HepG2 (cell line): ENCODE measurements at regions not wholly inside any gene's neighbourhood (a gene's known extent, or its start where the extent isn't known, plus 50 kb on each side); places are given as distances from the start of the nearest gene placed in this dataset.
A peak's percentile ranks its signal among the peaks of the same experiment; 100 is the strongest.

ENCODE experiments used
- ATAC-seq: fragments of 200-7000 bp; cut with Tn5 transposase; 3 replicates; pipeline ENCODE4 v1.9.1; 2020; ENCODE audit warnings: mild to moderate bottlenecking, moderate library complexity
- BruUV-seq: library from RNA; stranded (reverse); fragments of 400-500 nt; replicated peaks from 2 replicates; lab custom pipeline; 2021; lab: Mats Ljungman, UMichigan
- CTCF ChIA-PET: fragments of 300-600 bp; formaldehyde crosslinking; extraction: SDS; loops from one replicate; lab custom pipeline; 2021; ENCODE audit warnings: low total read pairs, inconsistent platforms, low intra/inter-chr PET ratio; lab: Yijun Ruan, JAX
- POLR2A ChIA-PET: fragments of 350-600 bp; sonication (Branson Sonifier 250); formaldehyde crosslinking; loops from one replicate; lab custom pipeline; 2020; ENCODE audit warnings: antibody characterized with exemption, inconsistent platforms; lab: Yijun Ruan, JAX
- DNase-seq: peaks from one replicate; pipeline ENCODE4 v3.0.0-alpha.2; 2015; ENCODE audit warnings: low spot score
- FAIRE-seq: peaks from 3 replicates; lab custom pipeline; 2011; peaks lifted over from hg19 to GRCh38; lab: Jason Lieb, UNC
- H2AFZ ChIP-seq: one replicate; pipeline ENCODE4 v1.6.1; 2011; ENCODE audit warnings: low read length, inconsistent platforms
- H3K27ac ChIP-seq: fragments of 300-600 bp; 3 replicates; pipeline ENCODE4 v1.8.0; 2011; ENCODE audit warnings: mixed run types, mild to moderate bottlenecking, mixed read lengths, low read length, inconsistent platforms; ENCODE audit not compliant: insufficient read depth; ENCODE audit errors: extremely low read length
- H3K27me3 ChIP-seq, 2 experiments: fragments of 200-600 bp in 1 of 2; 2 replicates in 1 of 2; 3 replicates in 1 of 2; pipeline versions ENCODE4 v1.6.0 to v1.8.0; 2011; ENCODE audit warnings: low read length in 2 of 2, mild to moderate bottlenecking in 2 of 2, moderate library complexity in 2 of 2, inconsistent platforms in 1 of 2; ENCODE audit not compliant: insufficient read depth in 2 of 2, control insufficient read depth in 1 of 2
- H3K36me3 ChIP-seq, 2 experiments: fragments of 200-600 bp in 1 of 2; replicated peaks in 1 of 2; 2 replicates in 1 of 2; 3 replicates in 1 of 2; pipeline versions ENCODE4 v1.5.1 to v1.8.0; 2011; ENCODE audit warnings: low read length in 2 of 2, inconsistent platforms in 1 of 2; ENCODE audit not compliant: insufficient read depth in 2 of 2, control insufficient read depth in 1 of 2
- H3K4me1 ChIP-seq: 2 replicates; pipeline ENCODE4 v1.5.1; 2012; ENCODE audit warnings: low read length, inconsistent platforms; ENCODE audit not compliant: insufficient read depth
- H3K4me2 ChIP-seq: 2 replicates; pipeline ENCODE4 v1.6.0; 2011; ENCODE audit warnings: low read depth, low read length, inconsistent platforms
- H3K4me3 ChIP-seq, 3 experiments: fragments of 200-600 bp in 1 of 3; sonication (generic), shearing (Covaris generic) in 1 of 3; replicated peaks in 1 of 3; 2 replicates each; pipeline ENCODE4 v1.5.1; 2011 to 2016; ENCODE audit warnings: low read length in 3 of 3, inconsistent platforms in 2 of 3, low read depth in 2 of 3, mild to moderate bottlenecking in 2 of 3, control low read depth in 1 of 3, mixed read lengths in 1 of 3; ENCODE audit not compliant: insufficient read depth in 1 of 3
- H3K79me2 ChIP-seq: one replicate; pipeline ENCODE4 v1.6.1; 2011; ENCODE audit warnings: low read length, inconsistent platforms; ENCODE audit not compliant: insufficient read depth
- H3K9ac ChIP-seq: 2 replicates; pipeline ENCODE4 v1.6.0; 2011; ENCODE audit warnings: mild to moderate bottlenecking, low read depth, low read length, inconsistent platforms; ENCODE audit not compliant: insufficient read depth
- H3K9me3 ChIP-seq: 2 replicates; pipeline ENCODE4 v1.5.1; 2012; ENCODE audit warnings: mild to moderate bottlenecking, low read length
- H4K20me1 ChIP-seq: 2 replicates; pipeline ENCODE4 v1.6.0; 2011; ENCODE audit warnings: inconsistent platforms, mild to moderate bottlenecking, low read length, moderate library complexity; ENCODE audit not compliant: insufficient read depth
- ASH2L ChIP-seq: fragments of 300-600, 200-600 bp; sonication (generic); IDR thresholded peaks from 2 replicates; pipeline ENCODE4 v1.7.0; 2017; ENCODE audit warnings: low read depth, mild to moderate bottlenecking, moderate library complexity, mixed read lengths, low read length; ENCODE audit not compliant: insufficient read length
- ELF3 ChIP-seq: IDR thresholded peaks from 2 replicates; pipeline ENCODE4 v1.6.1; 2016; ENCODE audit warnings: missing genetic modification reagents, missing compliant biosample characterization
- KMT2B ChIP-seq: IDR thresholded peaks from 2 replicates; pipeline ENCODE4 v1.6.1; 2016; ENCODE audit warnings: missing genetic modification reagents, missing compliant biosample characterization
- MED1 ChIP-seq: sonication (generic); formaldehyde crosslinking; IDR thresholded peaks from 2 replicates; pipeline ENCODE4 v1.4.0; 2020; ENCODE audit warnings: missing genetic modification reagents
- SP5 ChIP-seq: IDR thresholded peaks from 2 replicates; pipeline ENCODE4 v1.6.1; 2016; ENCODE audit warnings: low read depth, borderline replicate concordance
- TARDBP ChIP-seq: sonication (generic); formaldehyde crosslinking; IDR thresholded peaks from 2 replicates; pipeline ENCODE4 v1.8.0; 2022; ENCODE audit warnings: mild to moderate bottlenecking, missing genetic modification reagents
- ZFP90 ChIP-seq: sonication (generic); formaldehyde crosslinking; IDR thresholded peaks from 2 replicates; pipeline ENCODE4 v1.8.0; 2022; ENCODE audit warnings: missing genetic modification reagents, mild to moderate bottlenecking, inconsistent platforms, borderline replicate concordance
- ZNF292 ChIP-seq: sonication (generic); formaldehyde crosslinking; IDR thresholded peaks from 2 replicates; pipeline ENCODE4 v1.8.1; 2022; ENCODE audit warnings: mild to moderate bottlenecking, low read depth, missing genetic modification reagents, borderline replicate concordance
- ZNF549 ChIP-seq: sonication (generic); formaldehyde crosslinking; IDR thresholded peaks from 2 replicates; pipeline ENCODE4 v1.5.0; 2020; ENCODE audit warnings: missing genetic modification reagents
- ZNF614 ChIP-seq: IDR thresholded peaks from 2 replicates; pipeline ENCODE4 v1.6.1; 2018; ENCODE audit warnings: missing biosample characterization, missing genetic modification reagents, inconsistent platforms, borderline replicate concordance
- ZNF772 ChIP-seq: sonication (generic); formaldehyde crosslinking; IDR thresholded peaks from 2 replicates; pipeline ENCODE4 v1.5.0; 2020; ENCODE audit warnings: mild to moderate bottlenecking, missing genetic modification reagents
- WGBS: methylation state at CpG from one replicate; pipeline ENCODE4 v1.1.6; 2017; ENCODE audit warnings: low lambda C conversion rate; 5-methylcytosine and 5-hydroxymethylcytosine counted together
- in situ Hi-C: cut with HindIII; loops from 2 replicates; pipeline ENCODE4 v1.10.0; 2017; ENCODE audit warnings: low pct_unique_long_range_greater_than_20kb; ENCODE audit not compliant: extremely low pct_ligation_motif_present
- intact Hi-C: fragments of 100-400 bp; cut with micrococcal nuclease; formaldehyde crosslinking; loops from one replicate; pipeline ENCODE4 v1.10.0; 2022; ENCODE audit not compliant: unreplicated experiment
- TF ChIP-seq, protein P1 (sequence below): sonication (generic); formaldehyde crosslinking; IDR thresholded peaks from 2 replicates; pipeline ENCODE4 v1.4.0; 2020; ENCODE audit warnings: missing genetic modification reagents
- TF ChIP-seq, protein P2 (sequence below): IDR thresholded peaks from 2 replicates; pipeline ENCODE4 v1.4.0; 2020; ENCODE audit warnings: mild to moderate bottlenecking, missing genetic modification reagents
- TF ChIP-seq, protein P3 (sequence below): sonication (generic); formaldehyde crosslinking; IDR thresholded peaks from 2 replicates; pipeline ENCODE4 v1.8.1; 2023; ENCODE audit warnings: mild to moderate bottlenecking, missing genetic modification reagents

DNA sequence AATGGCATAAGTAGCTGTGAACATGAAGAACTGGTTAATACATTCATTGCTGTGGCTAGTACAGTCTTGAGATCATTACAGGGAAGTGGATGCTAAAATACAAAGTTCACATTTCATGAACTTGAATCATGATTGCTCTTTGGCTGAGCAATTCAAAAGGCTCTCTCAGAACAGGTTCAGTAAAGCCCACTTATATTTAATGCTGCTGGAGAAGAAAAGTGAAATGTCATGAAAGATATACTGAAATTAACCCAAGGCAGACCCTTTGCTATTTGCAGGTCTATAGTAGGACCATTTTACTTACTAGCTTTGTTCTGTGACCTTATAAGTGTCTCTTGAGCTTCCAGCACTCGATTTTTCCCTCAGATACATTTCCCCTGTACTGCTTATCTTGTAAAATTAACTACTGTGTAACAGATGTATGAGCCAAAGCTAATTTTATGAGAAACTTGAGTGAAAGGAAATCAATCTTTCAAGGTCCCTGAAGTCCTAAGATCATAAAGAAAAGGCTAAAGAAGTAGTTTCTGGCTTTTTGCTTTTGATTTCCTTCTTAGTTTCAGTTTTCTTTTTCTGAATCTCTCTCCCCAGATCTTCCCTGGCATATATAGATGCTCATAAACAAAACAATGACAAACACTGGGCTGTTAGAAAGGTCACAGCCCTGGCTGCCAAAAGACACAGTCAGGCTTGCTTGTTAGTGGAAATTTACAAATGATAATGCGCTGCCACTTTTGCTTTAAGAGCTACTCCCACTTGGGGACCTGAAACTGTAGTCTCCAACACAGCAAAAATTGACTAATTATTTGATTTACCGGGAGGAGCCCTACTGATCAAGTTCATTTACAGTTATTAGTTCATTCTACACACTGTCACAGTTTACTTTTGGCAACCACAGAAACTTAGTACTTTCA is 132.7 kb upstream of the XPO1 start:
- Histone ChIP-seq H4K20me1 (no peaks in the 10 kb centered on the region), H3K4me3 (peak overlapping the region; percentile 8 to 35 (median 18); a peak in 4 of 6 replicates), H3K27ac (no peak overlapping the region), H3K4me2 (peak overlapping the region; percentile 63), H3K27me3 (peaks cover 0 to 4% of the 10 kb centered on the region in 2 experiments; a peak in 1 of 5 replicates), H2AFZ (peak overlapping the region; percentile 52), H3K9ac (peak overlapping the region; percentile 4; the same call in 1 of the 2 replicates), H3K9me3 (peaks cover 11% of the 10 kb centered on the region; the same call in 1 of the 2 replicates), H3K79me2 (no peaks in the 10 kb centered on the region), H3K36me3 (no peaks in the 10 kb centered on the region), H3K4me1 (peaks cover 24% of the 10 kb centered on the region)
- ATAC-seq (peak; percentile 73), FAIRE-seq (no peak), DNase-seq (no peak)
- POLR2A ChIA-PET, result interaction anchor here (0.8 to 1.0 kb wide), 2 partner anchors 42 to 132 kb away, joined by 3 read pairs; partner anchors contain the start of gene XPO1
- intact Hi-C loops, result no loop called here
- in situ Hi-C loops, result no loop called here
- 10% methylated on average over 3 of the region's 3 CpGs for WGBS
- no TSS peak for BruUV-seq
- CTCF ChIA-PET, result no interaction called here
- TF ChIP-seq ELF3 (CRISPR knock-in tag), result peak; percentile 56; the same call in 1 of the 2 replicates
- TF ChIP-seq ZNF614 (CRISPR knock-in tag), result 0 out of 2 replicates have a peak, but pooled peaks have one; percentile 11
- peak; percentile 15 for TF ChIP-seq ASH2L
- TF ChIP-seq, protein P1, sequence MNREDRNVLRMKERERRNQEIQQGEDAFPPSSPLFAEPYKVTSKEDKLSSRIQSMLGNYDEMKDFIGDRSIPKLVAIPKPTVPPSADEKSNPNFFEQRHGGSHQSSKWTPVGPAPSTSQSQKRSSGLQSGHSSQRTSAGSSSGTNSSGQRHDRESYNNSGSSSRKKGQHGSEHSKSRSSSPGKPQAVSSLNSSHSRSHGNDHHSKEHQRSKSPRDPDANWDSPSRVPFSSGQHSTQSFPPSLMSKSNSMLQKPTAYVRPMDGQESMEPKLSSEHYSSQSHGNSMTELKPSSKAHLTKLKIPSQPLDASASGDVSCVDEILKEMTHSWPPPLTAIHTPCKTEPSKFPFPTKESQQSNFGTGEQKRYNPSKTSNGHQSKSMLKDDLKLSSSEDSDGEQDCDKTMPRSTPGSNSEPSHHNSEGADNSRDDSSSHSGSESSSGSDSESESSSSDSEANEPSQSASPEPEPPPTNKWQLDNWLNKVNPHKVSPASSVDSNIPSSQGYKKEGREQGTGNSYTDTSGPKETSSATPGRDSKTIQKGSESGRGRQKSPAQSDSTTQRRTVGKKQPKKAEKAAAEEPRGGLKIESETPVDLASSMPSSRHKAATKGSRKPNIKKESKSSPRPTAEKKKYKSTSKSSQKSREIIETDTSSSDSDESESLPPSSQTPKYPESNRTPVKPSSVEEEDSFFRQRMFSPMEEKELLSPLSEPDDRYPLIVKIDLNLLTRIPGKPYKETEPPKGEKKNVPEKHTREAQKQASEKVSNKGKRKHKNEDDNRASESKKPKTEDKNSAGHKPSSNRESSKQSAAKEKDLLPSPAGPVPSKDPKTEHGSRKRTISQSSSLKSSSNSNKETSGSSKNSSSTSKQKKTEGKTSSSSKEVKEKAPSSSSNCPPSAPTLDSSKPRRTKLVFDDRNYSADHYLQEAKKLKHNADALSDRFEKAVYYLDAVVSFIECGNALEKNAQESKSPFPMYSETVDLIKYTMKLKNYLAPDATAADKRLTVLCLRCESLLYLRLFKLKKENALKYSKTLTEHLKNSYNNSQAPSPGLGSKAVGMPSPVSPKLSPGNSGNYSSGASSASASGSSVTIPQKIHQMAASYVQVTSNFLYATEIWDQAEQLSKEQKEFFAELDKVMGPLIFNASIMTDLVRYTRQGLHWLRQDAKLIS (CRISPR knock-in tag), result no peak
- TF ChIP-seq KMT2B, result no peak
- TF ChIP-seq, protein P2, sequence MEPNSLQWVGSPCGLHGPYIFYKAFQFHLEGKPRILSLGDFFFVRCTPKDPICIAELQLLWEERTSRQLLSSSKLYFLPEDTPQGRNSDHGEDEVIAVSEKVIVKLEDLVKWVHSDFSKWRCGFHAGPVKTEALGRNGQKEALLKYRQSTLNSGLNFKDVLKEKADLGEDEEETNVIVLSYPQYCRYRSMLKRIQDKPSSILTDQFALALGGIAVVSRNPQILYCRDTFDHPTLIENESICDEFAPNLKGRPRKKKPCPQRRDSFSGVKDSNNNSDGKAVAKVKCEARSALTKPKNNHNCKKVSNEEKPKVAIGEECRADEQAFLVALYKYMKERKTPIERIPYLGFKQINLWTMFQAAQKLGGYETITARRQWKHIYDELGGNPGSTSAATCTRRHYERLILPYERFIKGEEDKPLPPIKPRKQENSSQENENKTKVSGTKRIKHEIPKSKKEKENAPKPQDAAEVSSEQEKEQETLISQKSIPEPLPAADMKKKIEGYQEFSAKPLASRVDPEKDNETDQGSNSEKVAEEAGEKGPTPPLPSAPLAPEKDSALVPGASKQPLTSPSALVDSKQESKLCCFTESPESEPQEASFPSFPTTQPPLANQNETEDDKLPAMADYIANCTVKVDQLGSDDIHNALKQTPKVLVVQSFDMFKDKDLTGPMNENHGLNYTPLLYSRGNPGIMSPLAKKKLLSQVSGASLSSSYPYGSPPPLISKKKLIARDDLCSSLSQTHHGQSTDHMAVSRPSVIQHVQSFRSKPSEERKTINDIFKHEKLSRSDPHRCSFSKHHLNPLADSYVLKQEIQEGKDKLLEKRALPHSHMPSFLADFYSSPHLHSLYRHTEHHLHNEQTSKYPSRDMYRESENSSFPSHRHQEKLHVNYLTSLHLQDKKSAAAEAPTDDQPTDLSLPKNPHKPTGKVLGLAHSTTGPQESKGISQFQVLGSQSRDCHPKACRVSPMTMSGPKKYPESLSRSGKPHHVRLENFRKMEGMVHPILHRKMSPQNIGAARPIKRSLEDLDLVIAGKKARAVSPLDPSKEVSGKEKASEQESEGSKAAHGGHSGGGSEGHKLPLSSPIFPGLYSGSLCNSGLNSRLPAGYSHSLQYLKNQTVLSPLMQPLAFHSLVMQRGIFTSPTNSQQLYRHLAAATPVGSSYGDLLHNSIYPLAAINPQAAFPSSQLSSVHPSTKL, result 0 out of 2 replicates have a peak, but pooled peaks have one; percentile 25
- no peak for TF ChIP-seq ZNF772 (CRISPR knock-in tag)
- no peak for TF ChIP-seq ZNF292 (CRISPR knock-in tag)
- TF ChIP-seq ZNF549 (CRISPR knock-in tag), result peak; percentile 80
- TF ChIP-seq, protein P3, sequence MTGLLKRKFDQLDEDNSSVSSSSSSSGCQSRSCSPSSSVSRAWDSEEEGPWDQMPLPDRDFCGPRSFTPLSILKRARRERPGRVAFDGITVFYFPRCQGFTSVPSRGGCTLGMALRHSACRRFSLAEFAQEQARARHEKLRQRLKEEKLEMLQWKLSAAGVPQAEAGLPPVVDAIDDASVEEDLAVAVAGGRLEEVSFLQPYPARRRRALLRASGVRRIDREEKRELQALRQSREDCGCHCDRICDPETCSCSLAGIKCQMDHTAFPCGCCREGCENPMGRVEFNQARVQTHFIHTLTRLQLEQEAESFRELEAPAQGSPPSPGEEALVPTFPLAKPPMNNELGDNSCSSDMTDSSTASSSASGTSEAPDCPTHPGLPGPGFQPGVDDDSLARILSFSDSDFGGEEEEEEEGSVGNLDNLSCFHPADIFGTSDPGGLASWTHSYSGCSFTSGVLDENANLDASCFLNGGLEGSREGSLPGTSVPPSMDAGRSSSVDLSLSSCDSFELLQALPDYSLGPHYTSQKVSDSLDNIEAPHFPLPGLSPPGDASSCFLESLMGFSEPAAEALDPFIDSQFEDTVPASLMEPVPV (CRISPR knock-in tag), result no peak
- TF ChIP-seq SP5 (CRISPR knock-in tag), result no peak
- TF ChIP-seq TARDBP (CRISPR knock-in tag), result 0 out of 2 replicates have a peak, but pooled peaks have one; percentile 17
- TF ChIP-seq ZFP90 (CRISPR knock-in tag), result no peak
- TF ChIP-seq MED1 (CRISPR knock-in tag), result no peak
